ENCODE measurements at regions not wholly inside any gene's neighbourhood (a gene's known extent, or its start where the extent isn't known, plus 50 kb on each side); places are given as distances from the start of the nearest gene placed in this dataset.

DNA sequence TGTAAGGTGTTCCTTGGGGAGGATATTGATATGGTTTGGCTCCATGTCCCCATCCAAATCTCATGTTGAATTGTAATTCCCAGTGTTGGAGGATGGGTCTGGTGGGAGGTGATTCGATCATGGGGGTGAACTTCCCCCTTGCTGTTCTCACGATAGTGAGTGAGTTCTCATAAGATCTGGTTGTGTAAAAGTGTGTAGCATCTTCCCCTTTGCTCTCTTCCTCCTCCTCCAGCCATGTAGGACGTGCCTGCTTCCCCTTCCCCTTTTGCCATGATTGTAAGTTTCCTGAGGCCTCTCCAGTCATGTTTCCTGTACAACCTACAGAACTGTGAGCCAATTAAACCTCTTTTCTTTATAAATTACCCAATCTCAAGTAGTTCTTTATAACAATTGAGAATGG, 458.7 kb downstream of the LPIN1 start:
- DNase-seq (ENCODE audit: low read depth in 3 of 3) = no peak

DNA sequence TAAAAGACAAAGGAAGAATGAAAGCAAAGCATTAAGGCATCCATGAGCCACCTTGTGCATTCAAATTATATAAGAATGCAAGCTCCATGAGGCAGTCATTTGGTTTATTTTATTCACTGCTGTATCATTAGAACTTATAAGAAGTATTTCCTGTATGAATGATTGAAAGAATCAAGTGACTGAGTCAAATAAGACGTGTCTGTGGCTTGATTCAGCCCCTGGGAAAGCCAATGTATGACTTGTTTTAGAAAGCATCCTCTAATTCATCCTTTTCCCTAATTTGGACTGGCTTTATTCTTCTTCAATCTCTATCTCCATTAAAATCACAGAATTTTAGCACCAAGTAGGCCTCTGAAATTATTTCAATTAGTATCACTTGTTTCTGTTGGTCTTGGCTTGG, 461.1 kb downstream of the LPIN1 start:
- no peak for DNase-seq (ENCODE audit: low read depth in 3 of 3)

DNA sequence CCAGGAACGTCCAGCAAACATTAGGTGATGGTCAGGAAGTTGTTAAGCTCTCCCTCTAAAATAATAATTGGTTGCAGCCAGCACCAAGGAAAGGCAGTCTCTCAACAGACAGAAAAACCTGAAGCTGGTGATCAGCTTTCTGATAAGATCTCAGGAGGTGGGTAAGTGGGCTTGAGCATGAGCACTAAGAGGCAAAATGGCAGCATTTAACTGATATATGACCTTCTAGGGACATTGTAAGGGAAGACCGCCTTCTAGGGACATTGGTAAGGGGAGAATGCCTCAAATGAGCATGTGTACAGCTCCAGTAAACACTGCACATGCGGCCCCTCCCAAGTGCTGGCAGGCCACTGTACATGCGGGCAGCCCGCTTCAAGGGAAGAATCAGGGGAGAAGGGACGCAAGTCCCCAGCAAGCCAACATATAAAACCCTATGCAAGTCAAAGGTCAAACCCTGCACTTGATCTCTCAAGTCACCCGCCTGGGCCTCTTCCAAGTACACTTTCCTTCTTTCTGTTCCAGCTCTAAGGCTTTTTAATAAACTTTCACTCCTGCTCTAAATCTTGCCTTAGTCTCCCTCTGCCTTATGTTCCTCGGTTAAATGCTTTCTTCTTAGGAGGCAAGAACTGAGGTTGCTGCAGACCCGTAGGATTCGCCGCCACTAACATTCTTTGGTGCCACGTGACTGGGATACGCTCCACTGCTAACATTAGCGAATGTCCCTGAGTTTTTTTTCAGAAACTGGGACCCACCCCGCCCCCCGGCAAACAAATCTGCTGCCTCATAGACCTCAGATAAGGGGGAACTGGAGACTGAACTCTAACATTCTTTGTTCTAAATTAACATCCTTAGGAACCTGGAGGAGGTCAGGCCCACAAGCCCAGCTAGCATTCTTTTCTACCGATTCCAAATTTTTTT, 463.8 kb downstream of the LPIN1 start:
- no peak for DNase-seq (ENCODE audit: low read depth in 3 of 3)

DNA sequence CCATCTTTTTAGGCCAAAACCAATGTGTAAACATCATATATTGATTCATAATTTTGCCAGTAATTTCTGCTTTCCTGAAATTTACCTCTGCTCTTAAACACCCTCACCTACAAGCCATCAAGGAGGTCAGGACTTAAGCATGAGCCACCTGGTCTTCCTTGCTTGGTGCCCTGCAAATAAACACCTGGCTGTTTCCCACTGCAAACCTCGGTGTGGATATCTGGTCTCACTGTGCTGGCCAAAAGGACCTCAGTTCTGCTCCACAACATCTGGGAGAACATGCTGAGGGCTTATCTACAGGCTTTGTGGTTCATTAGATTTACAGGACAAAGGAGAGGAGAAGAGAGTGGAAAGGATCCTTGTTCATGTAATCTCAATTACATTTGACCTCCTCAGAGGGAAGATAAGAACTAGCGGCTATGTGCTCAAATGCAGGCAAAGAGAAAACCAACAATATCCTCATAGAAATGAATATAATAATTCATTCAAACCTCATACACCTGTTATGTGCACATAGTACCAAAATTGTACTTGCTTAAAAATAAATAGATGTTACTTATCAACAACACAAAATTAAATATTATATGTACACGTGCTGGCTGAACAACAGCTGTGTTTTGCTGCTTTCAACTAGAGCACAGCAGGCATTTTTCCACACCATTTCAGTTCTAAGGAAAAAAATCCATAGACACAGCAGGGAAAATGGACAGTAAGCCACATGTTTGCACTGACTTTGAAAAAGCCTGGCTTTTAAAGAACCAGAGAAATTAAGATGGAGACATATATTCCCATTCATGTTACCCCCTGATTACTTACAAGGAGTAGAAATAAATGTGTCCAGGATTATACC, 465.1 kb downstream of the LPIN1 start:
- no peak for DNase-seq (ENCODE audit: low read depth in 3 of 3)

DNA sequence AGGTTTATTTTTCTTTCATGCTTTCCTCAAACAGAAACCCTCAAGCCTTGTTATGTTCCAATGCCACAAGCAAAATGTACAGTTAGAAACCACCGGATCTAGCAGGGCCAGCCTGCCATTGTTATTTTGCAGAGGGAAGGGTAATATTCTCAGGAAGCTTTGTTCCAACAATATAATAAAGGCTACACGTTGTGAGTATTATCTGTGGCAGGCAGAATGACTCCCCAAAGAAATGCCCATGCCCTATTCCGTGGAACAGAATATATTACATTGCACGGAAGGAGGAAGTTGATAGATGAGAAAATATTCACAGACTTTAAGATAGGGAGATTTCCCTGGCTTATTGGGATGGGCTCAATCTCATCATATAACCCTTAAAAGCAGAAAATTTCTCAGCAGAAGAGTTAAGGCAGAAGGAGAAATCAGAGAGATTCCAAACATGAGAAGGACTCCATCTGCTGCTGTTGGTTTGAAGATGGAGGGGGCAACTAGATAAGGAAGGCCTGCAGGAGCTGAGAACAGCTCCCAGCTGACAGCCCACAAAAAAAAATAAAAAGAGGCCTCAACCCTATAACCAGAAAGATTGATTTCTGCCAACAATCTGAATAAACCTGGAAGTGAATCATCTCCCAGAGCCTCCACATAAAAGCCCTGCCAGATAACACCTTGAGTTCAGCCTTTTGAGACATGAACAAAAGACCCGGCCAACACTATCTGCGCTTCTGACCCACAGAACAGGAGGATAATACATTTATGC, 466.6 kb downstream of the LPIN1 start:
- no peak for DNase-seq (ENCODE audit: low read depth in 3 of 3)

DNA sequence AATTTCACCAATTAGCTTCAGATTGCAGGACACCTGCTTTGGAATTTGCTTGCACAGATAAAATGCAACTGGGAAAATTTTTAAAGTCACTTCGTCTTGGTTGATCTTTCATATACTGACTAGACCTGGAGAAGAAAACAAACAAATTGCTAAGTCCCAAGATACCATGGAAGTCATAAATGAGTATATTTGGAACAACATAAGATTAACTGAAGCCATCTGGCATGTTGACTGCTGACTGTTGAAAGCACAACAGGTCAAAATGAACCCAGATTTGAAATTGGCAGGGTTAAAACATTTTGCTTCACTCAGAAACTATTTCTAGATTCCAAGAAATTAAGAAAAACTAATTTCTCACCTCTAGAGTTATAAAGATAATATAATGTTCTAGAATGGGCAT, 470.7 kb downstream of the LPIN1 start:
- DNase-seq (ENCODE audit: low read depth in 3 of 3) = no peak

DNA sequence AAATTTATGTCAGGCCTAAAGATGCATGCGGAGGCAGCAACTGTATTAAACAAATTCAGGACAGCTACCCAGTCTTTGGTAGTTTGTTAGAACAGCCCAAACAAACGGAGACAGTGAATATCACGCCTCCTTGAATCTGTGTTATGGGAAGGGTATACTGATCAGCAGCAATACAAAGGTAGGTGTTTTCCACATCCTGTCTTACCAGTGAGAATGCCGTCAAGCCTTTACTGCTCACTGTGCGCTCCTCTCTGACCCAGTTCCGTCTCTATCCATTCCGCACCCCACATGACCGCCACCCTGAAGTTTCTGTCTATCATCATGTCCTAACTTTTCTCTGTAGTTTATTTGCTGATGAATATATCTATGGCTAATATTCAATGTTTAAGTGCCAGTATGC, 473.3 kb downstream of the LPIN1 start:
- DNase-seq (ENCODE audit: low read depth in 3 of 3) = no peak

DNA sequence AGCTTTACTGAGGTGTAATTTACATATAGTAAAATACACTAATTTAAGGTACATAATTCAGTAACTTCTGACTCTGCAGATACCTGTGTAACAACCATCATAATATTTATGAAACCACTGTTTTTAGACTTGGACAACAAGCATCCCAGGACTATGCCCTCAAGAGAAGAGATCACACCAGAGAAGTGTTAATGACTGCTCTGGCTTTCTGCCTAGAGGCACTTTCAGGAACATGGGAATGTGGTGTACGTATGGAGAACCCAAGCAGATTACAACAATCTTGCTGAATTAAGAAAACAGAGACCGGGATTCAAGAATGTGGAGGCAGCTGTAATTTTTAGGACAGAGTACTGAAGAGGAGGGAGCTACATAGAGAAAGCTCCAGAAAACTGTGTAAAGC, 475.2 kb downstream of the LPIN1 start:
- DNase-seq (ENCODE audit: low read depth in 3 of 3) = no peak

DNA sequence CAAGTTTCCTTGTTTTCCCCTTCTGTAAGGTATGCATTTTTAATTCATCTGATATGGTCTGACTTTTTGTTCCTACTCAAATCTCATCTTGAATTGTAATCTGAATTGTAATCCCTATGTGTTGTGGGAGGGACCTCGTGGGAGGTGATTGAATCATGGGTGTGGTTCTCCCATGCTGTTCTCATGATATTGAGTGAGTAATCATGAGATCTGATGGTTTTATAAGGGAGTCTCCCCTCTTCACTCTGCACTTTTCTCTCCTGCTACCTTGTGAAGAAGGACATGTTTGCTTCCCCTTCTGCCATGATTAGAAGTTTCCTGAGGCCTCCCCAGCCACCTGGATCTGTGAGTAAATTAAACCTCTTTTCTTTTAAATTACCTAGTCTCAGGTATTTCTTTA, 476.1 kb downstream of the LPIN1 start:
- no peak for DNase-seq (ENCODE audit: low read depth in 3 of 3)

DNA sequence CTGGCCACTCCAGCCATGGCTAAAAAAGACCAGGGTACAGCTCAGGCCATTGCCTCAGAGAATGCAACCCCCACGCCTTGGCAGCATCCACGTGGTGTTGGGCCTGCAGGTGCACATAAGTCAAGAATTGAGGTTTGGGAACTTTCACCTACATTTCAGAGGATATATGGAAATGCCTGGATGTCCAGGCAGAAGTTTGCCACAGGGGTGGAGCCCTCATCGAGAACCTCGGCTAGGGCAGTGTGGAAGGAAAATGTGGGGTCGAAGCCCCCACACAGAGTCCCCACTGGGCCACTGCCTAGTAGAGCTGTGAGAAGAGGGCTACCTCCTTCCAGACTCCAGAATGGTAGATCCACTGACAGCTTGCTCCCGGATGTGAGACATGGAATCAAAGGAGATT, 477.3 kb downstream of the LPIN1 start:
- DNase-seq (ENCODE audit: low read depth in 3 of 3) = no peak

DNA sequence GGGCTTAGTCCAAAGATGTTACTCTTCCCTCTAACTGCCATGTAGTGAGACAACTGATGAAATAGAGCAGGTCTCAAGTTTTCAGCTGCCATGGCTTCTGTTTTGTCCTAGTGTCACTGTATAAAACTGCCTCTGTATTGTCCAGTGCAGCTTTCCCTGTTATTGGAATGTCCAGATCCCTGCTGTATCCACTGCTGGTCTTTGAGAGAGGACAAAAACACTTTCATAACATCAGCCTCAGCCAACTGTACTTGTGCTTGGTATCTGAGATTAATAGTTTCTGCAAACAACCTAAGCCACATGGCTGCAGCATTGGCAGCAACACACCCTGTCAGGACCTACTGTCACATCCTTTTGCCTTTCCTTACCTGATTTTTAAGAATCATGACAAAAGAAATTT, 480.2 kb downstream of the LPIN1 start:
- no peak for DNase-seq (ENCODE audit: low read depth in 3 of 3)

DNA sequence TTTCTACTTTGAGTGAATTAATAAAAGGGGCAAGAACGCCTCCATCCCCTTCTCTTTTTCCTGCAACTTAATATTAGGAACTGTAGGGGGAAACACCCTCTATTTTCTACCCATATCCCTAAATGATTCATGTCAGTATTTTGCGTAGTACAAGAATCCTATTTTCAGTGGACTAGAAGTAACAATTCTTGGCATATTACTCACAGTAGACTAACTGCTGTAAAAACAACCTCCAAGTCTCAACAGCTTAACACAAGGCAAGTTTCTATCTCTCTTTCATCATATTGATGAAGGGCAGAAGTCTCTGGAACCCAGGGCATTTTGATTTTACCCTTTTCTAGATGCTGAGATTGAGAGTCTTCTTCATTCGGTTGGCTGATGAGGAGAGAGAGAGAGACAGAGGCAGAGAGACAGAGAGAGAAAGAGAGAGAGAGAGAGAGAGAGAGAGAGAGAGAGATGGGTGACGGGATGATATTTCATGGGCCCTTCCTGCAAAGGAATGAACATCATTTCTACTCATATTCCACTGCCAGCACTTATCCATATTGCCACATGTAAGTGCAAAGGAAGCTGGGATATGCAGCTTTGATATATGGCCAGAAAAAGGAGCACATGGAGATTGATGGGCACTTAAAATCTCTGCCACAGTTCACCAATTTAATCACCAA, 481.6 kb downstream of the LPIN1 start:
- no peak for DNase-seq (ENCODE audit: low read depth in 3 of 3)

DNA sequence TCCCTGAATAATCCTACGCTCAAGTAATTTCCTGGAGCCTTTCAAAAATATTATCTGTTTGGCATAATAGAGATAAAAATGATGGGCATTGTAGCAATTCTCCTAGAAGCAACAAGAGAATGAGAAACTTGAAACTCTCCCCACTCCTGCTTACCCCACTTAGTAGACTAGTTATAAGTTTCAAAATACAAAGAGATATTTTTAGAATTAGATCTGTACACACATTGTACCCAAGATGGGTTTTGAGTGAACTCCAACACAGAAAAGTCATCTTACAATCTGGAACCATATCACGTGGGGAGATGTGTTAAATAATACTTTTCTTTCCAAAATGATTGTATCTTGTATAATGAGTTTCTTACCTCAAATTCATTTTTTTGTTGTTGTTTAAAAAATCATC, 484.9 kb downstream of the LPIN1 start:
- DNase-seq (ENCODE audit: low read depth in 3 of 3) = no peak

DNA sequence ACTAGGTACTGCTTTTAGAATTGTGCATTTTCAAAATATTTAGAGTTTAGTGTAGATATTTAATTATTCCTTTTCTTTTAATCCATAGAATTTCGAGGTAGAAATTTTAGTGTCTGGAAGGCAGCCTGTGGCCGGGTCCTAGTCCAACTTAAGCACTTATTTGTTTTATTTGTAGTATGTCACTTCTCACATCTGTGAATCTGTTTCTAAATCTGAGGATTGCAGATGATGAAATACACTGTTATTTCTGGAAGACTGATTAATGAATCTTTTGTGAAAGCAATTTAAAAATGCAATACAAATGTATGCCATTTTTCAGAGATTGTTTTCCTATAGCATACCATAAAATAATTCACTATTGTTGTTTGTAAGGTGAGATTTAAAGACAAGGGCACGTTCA, 483.9 kb upstream of the TRIB2 start:
- no peak for DNase-seq (ENCODE audit: low read depth in 3 of 3)

DNA sequence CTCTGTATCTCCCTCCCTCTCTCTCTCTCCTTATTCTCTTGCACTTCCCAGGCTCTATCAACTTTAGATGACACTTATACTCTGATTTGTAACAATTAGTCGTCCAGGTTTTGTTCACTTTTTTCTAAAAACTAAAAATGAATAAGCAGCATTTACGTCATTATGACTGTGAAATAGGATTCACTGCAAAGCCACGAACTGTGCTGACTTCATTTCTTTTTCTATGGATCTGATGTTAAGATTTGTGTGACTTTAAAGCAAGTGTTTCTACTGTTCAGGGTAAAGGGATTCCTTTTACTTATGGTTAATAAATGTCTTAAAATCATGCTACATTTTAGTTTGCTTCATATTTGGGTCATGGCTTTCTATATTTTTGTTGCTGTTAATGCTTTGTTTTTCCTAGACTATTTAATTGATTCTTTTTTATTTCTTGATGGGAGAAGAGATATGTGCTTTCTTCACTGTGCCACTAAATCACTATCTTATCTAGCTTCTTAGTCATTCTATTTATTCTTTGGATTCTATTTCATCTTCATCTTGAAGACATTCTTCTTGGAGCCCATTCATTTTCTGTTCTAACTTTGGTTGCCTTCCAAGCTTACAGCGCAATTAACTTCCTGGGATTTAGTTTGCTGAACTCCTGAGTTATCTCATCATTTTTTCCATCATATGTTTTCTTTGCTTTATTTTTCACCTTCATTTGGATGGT, 480.4 kb upstream of the TRIB2 start:
- DNase-seq (ENCODE audit: low read depth in 3 of 3) = no peak

DNA sequence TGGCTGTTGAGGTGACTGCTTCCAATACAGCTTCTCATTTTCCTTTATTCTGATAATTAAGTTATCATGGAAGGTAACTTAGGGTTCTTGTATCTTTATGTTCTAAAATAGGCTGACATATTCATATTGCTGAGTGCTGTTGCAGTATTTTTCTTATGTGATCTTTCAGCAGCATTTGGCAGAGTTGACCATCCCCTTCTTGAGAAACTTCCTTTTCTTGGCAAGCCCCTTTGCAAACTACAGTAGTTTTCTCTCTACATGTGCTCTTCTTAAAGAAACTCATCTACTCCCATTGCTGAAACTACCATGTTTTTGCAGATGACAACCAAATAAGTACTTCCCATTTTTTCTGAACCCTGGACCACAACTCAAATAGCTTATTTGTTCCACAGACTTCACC, 476.5 kb upstream of the TRIB2 start:
- DNase-seq (ENCODE audit: low read depth in 3 of 3) = no peak

DNA sequence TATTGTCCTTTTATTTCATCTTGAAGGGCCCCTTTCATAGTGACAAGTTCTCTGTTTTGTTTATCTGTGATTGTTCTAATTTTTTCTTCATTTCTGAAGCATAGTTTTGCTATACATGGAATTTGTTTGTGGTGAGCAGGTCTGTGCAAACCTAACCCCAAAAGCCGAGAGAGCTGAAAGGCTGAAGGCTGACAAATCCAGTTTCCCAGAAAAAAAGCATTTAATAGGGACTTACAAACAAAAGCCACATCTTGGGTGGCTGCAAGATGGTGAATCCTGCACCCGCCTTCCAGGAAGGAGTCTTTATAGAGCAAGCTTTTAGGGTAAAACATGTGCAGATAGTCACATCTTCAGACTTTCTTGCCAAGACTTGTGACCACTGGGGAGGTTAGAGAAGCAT, 473.4 kb upstream of the TRIB2 start:
- DNase-seq (ENCODE audit: low read depth in 3 of 3) = no peak

DNA sequence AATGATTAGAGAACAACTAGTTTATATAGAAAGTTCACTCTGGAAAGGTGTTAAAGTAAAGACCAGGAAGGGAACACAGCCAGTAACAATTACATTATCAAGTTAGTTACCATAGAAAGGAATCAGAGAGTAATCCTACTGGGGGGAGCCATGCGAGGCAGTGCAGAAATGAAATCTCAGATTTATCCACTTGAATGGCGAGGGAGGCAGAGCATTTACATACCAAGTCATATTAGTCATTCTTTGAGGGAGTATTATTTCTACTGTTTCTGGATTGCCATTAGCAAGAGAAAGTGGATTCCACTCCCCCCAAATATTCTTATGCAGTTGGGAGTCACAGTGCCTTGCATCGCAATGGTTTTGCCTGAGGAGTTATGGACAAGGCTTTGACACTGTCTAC, 472.7 kb upstream of the TRIB2 start:
- no peak for DNase-seq (ENCODE audit: low read depth in 3 of 3)

DNA sequence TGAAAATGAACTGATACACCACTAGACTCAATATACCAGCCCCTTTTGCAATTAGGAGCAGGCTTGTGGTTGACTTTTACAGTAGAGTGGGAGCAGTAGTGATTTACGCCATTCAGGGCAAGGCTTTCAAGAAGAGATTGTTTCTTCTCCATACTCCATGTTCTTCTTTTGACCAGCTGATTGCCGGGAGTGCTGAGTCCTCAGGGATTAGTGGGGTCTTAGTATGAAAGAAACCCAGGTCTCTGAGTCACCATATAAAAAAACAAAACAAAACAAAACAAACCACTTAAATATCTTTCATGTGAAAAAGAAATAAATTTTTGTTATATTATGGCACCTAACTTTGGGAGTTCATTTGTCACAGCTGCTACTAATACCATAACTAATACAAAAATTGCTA, 465.6 kb upstream of the TRIB2 start:
- no peak for DNase-seq (ENCODE audit: low read depth in 3 of 3)

DNA sequence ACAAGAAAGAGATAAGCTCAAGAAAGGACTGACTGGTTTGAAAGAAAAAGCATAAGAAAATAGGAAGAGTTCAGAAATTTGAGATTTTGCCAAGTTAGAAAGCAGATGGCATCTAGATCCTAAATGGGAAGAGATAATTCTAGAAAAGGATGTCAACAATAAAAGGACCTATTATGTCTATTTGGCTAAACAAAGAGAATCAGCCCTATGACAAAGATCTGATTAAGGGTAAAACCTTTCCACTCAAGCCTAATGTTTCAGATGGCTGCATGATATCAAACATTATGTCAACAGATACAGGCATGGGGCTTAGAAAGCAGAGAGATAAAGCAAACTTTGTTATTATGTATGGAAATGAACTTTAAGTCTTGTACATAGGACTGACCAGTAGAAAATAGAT, 465.0 kb upstream of the TRIB2 start:
- DNase-seq (ENCODE audit: low read depth in 3 of 3) = no peak

DNA sequence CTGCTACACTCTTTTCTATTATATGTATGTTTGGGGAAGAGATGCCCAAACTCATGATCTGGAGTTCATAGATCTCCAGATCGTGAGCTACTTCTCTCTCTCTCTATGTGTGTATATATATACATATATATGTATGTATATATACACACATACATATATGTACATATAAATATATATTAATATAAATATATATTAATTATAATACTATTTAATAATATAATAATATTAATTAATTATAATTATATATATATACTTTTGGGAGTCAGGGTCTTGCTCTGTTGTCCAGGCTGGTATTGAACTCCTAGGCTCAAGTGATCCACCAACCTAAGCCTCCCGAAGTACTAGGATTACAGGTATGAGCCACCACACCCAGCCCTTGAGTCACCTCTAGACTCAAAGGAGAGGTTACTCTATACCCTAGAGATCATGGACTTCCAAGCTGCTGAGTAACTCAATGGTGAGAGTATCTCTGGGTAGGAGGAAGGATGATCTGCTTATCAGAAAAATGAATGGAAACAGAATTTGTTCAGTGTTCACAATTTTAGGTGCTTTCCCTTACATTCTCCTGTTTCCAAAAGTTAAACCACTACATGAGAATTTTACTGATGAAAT, 463.5 kb upstream of the TRIB2 start:
- no peak for DNase-seq (ENCODE audit: low read depth in 3 of 3)
